Left ventricle myocardium superior (tissue), 1 donor: ENCODE measurements at regions not wholly inside any gene's neighbourhood (a gene's known extent, or its start where the extent isn't known, plus 50 kb on each side); places are given as distances from the start of the nearest gene placed in this dataset.
"Not testable (repeated sequence)": the region's sequence is repeated elsewhere in the genome, so short reads cannot be mapped to it uniquely, and the experiment has no call there.

ENCODE experiments used
- ATAC-seq: fragments of 200-7000 bp; cut with Tn5 transposase; one replicate; pipeline ENCODE4 v1.9.1; 2020; ENCODE audit warnings: mild to moderate bottlenecking, moderate library complexity
- DNase-seq: peaks from one replicate; pipeline ENCODE4 v3.0.0-alpha.2; 2020
- intact Hi-C: fragments of 100-400 bp; cut with micrococcal nuclease; formaldehyde crosslinking; loops from one replicate; pipeline ENCODE4 v1.11.0; 2022
- donor health status: DM: no; HTN: yes; CAD: no; lungs with severe emphysema.

- DNase-seq (no peak), ATAC-seq (no peak)
- intact Hi-C loops = no loop called here
Measured at GRCh38 chr14:43532825-43533416, 974.2 kb downstream of the FSCB start.

GRCh38 chr14:43528321-43528720 is 978.8 kb downstream of the FSCB start:
- no peak for DNase-seq
- intact Hi-C loops = no loop called here
- no peak for ATAC-seq

GRCh38 chr14:43525658-43526057 is 981.4 kb downstream of the FSCB start:
- no peak for ATAC-seq
- no peak for DNase-seq
- intact Hi-C loops = no loop called here

GRCh38 chr14:43522901-43523300 is 984.2 kb downstream of the FSCB start:
- DNase-seq = no peak
- ATAC-seq = no peak
- intact Hi-C loops = no loop called here

- ATAC-seq (no peak), DNase-seq (no peak)
- intact Hi-C loops = no loop called here
Measured at GRCh38 chr14:43522191-43522590, 984.9 kb downstream of the FSCB start.

- intact Hi-C loops = no loop called here
- DNase-seq = no peak
- ATAC-seq = no peak
Measured at GRCh38 chr14:43503508-43503907, 1003.6 kb downstream of the FSCB start.

GRCh38 chr14:43492359-43492758 is 1014.7 kb downstream of the FSCB start:
- ATAC-seq, DNase-seq, intact Hi-C loops: not testable (repeated sequence)

GRCh38 chr14:43483415-43483814 is 1023.7 kb downstream of the FSCB start:
- DNase-seq (no peak), ATAC-seq (no peak)
- intact Hi-C loops = no loop called here

GRCh38 chr14:43481864-43482263 is 1025.2 kb downstream of the FSCB start:
- DNase-seq (no peak), ATAC-seq (no peak)
- intact Hi-C loops = no loop called here

GRCh38 chr14:43480976-43481375 is 1026.1 kb downstream of the FSCB start:
- ATAC-seq (no peak), DNase-seq (no peak)
- intact Hi-C loops = no loop called here

GRCh38 chr14:43479596-43480195 is 1027.4 kb downstream of the FSCB start:
- DNase-seq (no peak), ATAC-seq (no peak)
- intact Hi-C loops = no loop called here

- ATAC-seq = no peak
- intact Hi-C loops = no loop called here
- no peak for DNase-seq
Measured at GRCh38 chr14:43476822-43477221, 1030.3 kb downstream of the FSCB start.

- no peak for DNase-seq
- intact Hi-C loops = no loop called here
- no peak for ATAC-seq
Measured at GRCh38 chr14:43475757-43476156, 1031.3 kb downstream of the FSCB start.

- intact Hi-C loops = no loop called here
- DNase-seq (no peak), ATAC-seq (no peak)
Measured at GRCh38 chr14:43471595-43471994, 1035.5 kb downstream of the FSCB start.

GRCh38 chr14:43464968-43465367 is 1042.1 kb downstream of the FSCB start:
- ATAC-seq (no peak), DNase-seq (no peak)
- intact Hi-C loops = no loop called here

GRCh38 chr14:43449291-43449690 is 1057.8 kb downstream of the FSCB start:
- ATAC-seq = no peak

GRCh38 chr14:43438056-43438455 is 1069.0 kb downstream of the FSCB start:
- intact Hi-C loops = no loop called here
- no peak for DNase-seq
- no peak for ATAC-seq

More at GRCh38 chr14:43449291-43449690, 1057.8 kb downstream of the FSCB start:
- DNase-seq = no peak
- intact Hi-C loops = no loop called here

- intact Hi-C loops = no loop called here
- ATAC-seq = no peak
- no peak for DNase-seq
Measured at GRCh38 chr14:43418324-43418723, 1088.8 kb downstream of the FSCB start.

- DNase-seq (no peak), ATAC-seq (no peak)
- intact Hi-C loops = no loop called here
Measured at GRCh38 chr14:43413084-43413483, 1094.0 kb downstream of the FSCB start.

GRCh38 chr14:43411841-43412240 is 1095.2 kb downstream of the FSCB start:
- no peak for DNase-seq
- intact Hi-C loops = no loop called here
- no peak for ATAC-seq

- intact Hi-C loops = no loop called here
- ATAC-seq = no peak
- no peak for DNase-seq
Measured at GRCh38 chr14:43410631-43411030, 1096.5 kb downstream of the FSCB start.
